Fibroblast of lung (primary cell): ENCODE measurements at regions not wholly inside any gene's neighbourhood (a gene's known extent, or its start where the extent isn't known, plus 50 kb on each side); places are given as distances from the start of the nearest gene placed in this dataset.

Source experiments
- CTCF ChIP-seq, 2 donors: IDR thresholded peaks in 1 of 2; conservative IDR thresholded peaks in 1 of 2; 1 replicate in 1 of 2; 2 replicates in 1 of 2; pipeline ENCODE4 v1.5.1; 2011 to 2012; ENCODE audit warnings: low read length in 2 of 2, control low read depth in 1 of 2, inconsistent platforms in 1 of 2, low read depth in 1 of 2, mild to moderate bottlenecking in 1 of 2
- EZH2 ChIP-seq: IDR thresholded peaks from 2 replicates; pipeline ENCODE4 v1.5.1; 2012; ENCODE audit warnings: low read length, control low read depth, mild to moderate bottlenecking; ENCODE audit errors: missing control alignments

GRCh38 chr5:2369178-2369577, 382.3 kb downstream of the IRX2 start:
- TF ChIP-seq CTCF (conservative IDR thresholded peaks at IDR 0.05 in 1 of 2, IDR thresholded peaks at IDR 0.05 in 1 of 2; ENCODE audit: low read depth in 1 of 2, low read length in 2 of 2) (no peak), EZH2 (no peak)
